G401.6 (cell line): ENCODE measurements at regions not wholly inside any gene's neighbourhood (a gene's known extent, or its start where the extent isn't known, plus 50 kb on each side); places are given as distances from the start of the nearest gene placed in this dataset.

Source experiments
- FAIRE-seq: peaks from 2 replicates; lab custom pipeline; 2012; peaks lifted over from hg19 to GRCh38; lab: Jason Lieb, UNC

DNA sequence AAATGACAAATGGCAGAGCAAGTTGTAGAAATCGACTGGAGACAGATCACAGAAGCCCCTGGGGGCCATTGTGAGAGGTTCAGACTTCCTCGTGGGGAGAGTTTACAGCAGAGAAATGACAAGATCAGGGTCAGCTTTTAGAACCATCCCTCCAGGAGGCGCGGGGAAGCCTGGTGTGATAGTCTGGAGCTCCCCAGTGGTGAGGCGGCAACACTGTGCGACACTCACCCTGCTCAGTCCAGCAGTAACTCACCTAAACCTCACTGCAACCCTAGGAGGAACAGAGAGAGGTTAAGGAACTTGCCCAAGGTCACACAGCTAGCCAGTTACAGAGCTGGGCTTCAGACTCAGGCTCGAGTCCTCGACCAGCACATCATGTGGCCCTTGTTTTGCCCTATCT is 123.4 kb upstream of the IRX3 start:
- no peak for FAIRE-seq

DNA sequence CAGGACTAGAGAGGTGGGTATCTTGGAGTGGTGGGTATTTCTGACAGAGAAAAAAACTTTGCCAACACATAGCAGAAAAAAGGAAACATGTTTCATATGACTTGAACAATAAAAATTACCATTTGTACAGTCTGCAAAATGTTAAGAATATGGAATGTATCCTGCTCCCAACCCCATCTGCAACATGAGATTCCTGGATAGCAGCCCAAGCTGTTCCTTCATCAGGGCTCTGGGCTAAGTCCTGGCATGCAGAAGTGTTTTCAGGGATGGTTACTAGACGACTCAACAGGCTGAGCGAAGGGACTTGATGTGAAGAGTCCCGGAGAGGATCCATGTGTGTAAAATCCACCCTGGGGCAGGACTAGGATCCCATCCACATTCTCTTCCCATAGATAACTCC is 121.0 kb upstream of the IRX3 start:
- no peak for FAIRE-seq

DNA sequence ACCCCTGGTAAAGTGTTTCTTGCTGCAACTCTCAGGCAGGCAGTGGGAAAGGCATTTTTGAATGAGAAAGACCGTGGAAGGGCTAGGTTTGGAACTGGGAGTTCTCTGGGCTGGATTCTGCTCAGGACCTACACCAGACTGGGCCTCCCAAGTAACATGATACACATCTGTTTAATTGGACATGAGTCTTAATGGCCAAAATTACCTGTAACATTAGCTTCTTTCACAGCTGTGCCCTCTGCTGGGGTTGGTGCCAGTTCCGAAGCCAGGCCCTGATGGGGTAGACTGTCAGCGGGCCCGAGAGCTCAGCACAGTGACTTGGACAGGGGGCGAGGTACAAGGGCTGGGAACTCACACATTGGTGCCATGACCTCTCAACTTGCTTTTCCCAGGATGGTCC is 118.9 kb upstream of the IRX3 start:
- FAIRE-seq = no peak

DNA sequence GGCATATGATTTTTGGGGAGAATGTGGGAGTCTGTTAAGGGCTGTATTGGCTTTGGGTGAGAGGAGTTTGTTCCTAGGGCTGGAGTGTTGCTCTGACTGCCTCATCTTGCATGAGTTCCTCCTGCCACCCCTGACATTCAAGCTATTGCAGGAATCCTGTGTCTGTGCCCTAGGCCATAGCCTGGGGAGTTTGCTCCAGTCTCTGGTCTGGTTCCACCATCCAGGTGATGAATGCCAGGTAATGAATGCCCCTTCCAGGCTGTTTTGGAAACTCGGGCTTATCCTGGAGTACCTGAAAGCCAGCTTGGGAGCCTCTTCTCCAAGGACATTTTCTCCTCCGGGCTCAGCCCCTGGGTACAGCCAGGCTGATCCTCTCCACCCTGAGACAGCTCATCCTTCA is 117.0 kb upstream of the IRX3 start:
- no peak for FAIRE-seq

DNA sequence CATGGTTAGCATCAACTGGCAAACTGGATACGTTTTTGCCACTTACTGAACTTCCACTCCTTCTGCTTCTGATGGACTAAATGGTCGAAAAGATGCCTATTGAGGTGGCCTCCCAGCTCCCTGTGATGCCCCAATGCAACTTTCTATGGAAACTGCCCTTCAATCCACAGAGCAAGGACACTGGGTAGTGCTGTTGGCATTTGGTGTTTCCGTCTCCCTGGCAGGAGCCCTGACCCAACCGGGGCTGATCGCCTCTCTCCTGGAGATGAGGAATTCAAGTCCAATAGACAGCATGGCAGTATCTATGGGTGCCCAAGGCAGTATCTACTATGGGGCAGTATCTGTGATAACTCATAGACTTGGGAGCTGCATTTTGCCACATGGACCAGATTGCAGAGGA is 116.3 kb upstream of the IRX3 start:
- FAIRE-seq = no peak

DNA sequence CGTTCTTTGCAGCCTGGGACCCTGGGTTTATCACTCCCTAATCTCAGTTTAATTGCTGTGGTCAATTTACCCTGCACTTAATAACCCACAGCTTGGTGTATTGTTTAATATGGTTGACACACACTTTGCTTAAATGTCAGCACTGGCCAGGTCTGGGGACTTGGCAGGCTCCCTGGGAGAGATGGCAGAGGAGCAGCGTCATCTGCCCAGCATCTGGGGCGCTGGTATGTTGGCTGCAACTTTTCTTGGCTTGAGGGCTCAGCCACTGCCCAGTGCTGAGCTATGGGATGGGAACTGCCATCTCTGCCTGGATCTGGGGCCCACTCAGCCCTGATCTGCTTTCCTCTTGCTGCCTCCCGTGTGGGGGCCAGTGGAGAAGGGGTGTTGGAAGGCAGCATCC is 115.7 kb upstream of the IRX3 start:
- FAIRE-seq = no peak

DNA sequence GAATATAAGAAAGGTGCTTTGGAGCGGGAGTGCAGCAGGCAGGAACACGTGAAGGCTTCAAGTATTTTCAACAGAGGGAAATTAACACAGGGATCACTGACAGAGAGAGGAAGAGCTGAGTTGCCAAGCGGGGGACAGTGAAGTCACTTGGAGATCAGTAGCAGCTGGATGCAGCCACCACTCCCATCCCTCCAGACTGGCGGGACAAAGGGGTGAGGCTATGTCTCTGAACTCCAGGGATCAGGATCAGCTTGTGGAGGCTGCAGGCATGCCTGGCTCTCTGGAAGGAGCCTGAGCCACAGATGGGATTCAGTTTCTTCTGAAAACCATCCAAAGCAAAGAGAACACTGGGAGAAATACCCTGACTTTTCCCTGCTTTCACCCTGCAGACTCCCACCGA is 113.7 kb upstream of the IRX3 start:
- FAIRE-seq = no peak

DNA sequence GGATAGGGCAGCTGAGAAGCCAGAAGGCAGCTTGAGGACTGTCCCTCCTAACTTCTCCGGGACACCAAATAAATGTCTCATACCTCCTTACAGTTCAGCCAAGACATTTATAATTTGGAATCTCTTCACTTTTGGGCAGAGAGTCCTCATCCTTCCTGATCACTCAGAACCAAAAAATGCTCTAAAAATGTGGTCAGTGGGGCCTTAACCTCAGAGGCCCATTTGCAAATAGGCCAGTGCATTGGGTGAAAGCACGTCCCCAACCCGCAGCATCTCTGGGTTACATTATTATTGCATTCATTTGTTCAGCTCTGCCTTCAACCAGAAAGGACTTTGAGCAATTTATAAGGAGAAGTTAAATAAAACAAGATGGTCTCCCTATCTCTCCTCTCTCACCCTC is 112.4 kb upstream of the IRX3 start:
- no peak for FAIRE-seq

DNA sequence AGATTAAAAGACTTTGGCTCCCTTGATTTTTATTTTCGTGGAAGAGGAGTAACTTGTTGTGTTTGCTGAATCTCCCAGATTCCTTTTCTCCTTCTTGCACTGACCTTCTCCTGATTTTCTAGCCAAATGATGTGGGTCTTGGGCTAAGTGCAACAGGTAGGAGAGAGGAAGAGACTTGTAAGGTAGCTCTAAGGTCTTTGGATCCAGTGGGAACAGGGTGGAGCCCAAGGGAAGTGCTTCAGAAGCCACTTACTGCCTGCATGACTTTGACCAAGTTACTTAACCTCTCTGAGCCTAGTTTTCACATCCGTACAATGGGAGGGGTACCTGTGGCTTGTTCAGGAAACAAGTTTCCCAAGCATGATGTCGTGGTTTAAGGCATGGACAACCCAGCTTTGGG is 111.3 kb upstream of the IRX3 start:
- no peak for FAIRE-seq

DNA sequence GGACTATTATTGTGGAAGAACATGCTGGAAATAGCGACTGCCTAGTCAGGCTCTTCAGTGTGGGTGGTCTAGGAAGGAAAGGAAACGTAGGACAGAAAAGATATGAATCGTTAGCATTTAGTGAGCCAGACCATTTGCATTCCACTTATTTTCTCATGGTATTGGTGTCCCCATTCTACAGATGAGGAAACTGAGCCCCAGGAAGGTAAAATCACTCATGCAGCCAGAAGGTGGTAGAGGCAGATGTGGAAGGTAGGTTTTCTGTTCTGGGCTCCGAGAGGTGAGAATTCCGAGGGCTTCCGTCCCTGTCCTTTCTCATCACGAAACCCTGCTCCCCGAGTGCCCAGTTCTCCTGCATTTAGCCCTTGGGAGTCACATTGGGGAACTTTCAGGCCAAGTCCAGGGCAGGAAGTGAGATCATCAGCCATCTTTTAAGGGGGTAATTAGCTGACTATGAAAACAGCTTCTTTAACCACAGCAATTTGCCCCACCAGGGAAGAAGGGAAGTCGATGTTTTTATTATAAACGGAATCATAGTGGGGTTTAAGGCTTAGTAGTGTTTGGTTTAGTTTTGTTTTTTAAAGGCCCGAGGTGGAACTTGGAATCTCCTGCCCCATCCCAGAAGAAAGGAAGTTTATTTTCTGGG is 110.7 kb upstream of the IRX3 start:
- no peak for FAIRE-seq

DNA sequence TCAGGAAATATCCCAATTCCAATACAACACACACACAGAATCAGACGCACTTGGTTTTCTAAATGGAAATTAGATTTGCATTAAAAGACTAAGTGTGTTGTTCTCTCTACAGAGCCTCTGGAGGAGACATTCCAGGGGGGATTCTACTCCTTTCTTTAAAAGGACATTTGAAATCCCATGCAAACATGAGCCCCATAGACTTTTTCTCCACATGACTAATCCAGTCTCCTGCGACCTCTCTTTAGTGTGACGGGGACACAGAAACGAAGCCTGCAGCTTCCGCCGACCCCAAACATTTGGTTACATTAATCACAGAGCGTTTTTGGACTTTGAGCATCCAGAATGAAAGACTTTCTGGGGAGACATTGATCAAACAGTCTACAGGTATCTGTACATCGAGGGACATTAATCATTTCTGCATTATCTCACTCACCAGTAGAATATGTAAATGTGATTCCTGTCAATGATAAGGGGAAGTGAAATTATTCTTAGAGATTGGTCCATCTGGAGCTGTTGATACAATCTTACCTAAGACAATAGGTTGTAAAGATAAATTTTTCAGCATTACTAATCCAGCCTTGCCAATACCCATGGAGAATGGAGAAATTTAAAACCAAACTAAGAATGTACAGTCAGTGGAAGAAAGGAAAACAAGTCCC is 103.4 kb upstream of the IRX3 start:
- FAIRE-seq = no peak

DNA sequence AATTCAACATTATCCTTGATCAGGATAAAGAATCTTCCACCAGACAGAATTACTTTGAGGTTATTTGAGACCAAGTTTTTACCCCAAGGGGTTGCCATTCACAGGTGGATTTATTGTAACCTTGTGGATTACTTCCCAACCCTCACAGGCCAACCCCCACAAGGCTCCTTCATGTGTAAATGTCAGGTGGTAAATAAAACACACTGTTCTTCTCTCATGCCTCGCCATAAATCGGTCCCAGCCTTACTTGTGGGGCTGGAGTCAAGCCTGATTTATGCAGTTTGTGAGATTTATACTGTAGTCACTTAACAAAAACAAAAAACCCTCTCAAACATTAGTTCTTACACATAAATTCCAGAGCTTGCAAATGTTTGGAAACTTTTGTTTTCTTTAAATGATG is 98.6 kb upstream of the IRX3 start:
- FAIRE-seq = no peak

DNA sequence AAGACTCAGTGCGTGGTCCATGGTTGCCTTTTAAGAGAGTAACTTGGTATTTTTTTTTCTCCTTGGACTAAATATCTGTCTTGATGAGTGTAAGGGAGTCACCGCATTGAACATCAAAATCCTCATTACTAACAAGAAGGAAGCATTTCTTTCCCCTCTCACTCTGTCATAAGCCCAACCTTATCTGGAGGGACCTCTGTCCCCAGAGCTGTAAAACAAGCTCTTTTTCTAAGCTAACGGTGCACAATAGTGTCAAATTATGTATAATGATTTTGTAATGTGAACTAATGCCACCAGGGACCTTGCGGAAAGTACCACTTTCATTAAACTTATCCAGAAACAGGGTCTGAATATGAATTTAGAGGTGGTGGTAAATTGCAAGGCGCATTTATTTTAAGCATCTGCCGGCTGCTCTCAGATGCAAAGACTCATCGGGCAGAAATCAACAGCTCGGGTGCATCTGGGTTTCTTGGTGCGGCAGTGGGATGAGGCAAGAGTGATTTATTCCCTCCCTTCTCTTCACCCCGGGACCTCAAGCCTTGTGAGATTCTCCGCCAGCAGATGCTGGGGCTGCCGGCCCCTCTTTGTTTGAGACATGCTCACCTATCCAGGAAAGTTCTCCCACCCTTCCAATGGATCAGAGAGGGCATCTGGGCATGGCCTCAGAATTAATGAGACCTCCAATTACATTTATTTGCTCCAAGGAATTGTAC is 95.2 kb upstream of the IRX3 start:
- FAIRE-seq = no peak

DNA sequence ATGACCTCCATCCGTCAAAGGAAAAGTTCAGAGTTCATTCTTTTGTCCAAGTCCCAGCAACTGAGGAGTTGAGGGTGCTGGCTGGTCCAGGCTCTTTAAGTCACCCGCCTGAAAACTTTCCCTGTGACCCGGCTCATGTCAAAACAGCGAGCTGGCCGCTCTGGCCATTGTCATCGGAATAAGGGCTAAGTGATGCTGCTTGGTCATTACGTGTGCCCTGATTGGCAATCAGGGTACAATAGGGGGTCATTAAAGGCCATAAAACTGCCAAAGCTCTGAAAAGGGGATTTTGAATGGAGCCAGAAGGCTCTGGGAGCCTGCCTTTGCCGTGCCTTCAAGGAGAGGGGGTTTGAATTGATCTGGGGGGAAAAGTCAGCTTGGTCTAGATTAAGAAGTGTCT is 88.5 kb upstream of the IRX3 start:
- FAIRE-seq = no peak

DNA sequence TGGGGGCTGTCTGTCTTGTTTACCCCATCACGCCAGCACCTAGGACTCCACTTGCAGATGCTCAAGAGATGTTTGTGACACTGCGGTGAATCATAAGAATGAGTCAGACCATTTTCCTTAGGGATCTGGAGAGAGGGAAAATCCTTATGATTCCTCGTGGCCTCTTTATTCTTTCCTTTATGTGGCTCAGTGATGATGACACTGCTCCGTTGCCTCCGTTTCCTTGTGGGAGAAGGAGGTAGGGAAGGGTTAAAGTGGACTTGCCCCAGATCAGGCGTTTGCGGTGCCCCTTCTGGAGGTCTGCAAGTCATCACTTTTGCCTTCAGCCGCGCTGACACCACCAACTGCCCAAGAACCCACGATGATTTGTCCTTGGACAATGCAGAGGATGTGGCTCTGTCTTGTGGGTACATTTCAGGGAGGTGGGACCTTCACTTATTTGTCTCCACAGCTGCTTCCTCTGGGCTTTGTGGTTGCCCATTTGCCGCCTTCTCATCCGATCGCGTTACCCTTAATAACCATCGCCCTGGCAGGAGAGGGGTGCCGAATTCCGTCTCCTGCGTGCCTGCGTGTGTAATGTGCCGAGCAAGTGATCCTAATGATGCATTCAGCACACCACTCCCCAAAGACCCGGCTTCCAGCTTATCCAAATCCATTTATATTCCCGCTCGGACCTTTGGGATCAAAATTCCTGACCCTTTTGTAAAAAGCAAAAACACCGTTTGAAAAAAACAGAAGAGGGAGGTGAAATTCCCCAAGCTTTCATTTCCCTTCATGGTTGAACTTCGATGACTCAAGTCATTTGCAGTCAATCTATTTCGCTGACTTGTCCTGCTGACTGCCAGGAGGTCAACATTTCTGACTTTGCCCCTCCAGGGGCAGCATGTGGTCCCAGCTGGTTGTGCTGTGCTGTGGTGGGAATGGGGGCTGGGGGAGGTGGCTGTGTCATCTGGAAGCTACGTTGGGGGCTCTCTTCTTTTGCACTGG is 87.2 kb upstream of the IRX3 start:
- FAIRE-seq = no peak

DNA sequence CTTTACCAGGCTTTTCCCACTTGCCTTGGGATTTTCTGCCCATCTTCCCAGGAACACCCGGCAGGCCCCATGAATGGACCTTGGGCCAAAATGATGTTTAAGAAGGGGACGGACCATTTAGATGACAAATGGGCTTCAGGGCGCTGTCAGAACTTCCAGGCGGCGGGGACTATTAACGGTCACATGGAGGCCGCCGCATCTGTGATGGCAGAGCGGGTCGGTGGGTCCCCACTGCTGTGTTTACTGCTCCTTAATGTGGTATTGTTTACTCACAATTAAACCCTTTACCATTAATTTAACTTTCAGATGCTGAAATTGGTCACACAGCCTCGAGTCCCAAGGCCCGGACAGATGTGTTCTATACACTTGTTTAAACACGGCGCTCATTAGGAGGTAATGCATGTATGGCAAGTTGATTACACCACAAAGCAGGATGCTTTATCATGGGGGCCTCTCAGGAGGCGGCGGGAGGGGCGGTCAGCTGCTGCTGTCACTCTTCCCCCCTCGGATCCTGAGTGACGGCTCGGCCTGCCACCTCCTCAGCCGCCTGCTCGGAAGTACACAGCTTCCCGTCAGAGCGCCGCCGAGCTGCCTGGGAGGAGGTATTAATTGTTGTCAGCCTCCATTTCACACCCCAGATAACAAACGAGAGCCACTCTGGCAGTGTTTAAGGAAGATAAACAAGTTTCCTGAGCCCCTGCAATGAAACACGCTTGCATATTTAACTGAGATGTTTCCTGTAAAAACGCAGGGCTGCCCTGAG is 83.9 kb upstream of the IRX3 start:
- FAIRE-seq = no peak

DNA sequence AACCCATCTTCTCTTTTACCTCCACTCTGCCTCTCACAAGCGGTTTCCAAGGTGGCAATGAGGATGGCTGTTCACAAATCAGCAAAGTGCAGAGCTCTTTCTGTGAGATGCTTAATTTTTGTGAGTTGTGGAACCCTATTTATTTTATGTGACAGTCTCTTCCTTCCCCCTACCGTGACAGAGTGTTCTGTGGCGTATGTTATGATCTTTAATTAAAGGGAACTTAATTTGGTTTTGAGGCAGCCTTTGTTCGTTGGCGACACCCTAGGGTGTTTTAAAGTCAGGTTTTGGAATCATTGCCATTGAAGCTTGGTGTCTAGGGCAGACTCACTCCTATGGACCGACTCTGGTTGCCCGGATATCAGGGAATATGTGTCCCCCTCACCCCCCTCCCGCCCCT is 83.3 kb upstream of the IRX3 start:
- no peak for FAIRE-seq

DNA sequence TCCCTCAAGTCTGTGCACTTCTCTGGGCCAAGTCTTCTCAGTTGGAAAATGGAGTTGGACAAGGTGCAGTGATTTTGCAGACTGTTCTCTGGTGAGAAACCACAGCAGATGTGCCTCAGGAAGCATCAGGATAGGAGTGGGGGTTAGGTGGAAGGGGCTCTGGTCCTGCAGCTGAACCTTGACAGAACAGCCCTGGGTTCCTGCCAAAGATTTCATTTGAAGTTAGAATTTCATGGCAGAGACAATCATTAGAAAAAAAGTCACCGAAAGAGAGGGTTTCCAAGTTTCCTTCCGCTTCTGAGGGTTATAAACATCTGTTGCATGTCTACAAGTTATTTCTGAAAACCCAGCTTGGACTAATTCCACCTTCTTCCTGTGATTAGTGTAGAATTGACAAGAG is 80.4 kb upstream of the IRX3 start:
- FAIRE-seq = no peak

DNA sequence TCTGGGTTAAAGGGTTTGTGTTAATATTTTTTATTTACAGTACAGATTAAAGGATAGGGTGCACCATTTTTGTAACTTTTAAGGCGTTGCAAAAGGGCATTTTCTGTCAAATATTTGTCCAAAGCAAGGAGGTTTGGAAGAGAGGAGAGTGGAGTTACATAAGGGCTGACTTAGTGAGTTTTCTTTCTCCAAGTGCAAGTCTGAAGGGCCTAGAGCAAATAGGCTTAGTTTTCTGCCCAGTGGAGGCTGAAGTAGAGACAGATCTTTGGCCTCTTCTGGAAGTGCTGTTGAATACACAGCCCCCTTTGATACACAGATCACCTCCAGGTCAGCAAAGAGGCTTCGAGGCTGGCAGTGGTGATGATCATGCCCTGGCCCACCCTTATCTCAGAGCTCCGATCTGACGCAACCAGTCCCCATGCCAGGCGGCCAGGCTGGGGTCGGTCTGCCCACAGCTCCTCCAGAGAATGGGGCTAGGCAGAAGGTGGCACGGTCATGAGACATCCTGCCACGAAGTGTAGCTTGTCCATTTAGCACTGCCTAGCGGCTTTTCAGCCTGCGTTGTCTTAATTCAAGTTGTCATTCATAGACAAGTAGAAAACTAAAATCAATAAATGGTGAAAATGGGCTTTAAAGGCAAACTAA is 79.5 kb upstream of the IRX3 start:
- FAIRE-seq = no peak

DNA sequence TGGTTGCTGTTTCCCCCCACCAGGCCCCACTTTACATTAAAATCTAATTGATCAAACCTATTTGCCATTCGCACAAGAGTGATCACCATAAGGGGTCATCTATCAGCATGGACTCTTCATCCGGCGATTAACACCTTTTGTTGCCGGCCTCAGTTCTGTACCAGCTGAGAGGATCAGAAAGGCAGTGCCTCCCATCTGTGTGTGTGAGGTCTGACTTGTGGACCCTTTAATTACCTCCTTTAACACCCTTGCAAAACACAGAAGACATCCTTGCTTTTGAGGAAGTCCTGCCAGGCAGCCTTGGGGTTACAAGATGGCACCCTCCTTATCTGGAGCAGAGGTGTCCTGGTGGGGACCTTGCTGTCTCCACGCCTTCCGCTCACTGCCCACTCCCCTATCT is 77.2 kb upstream of the IRX3 start:
- FAIRE-seq = no peak

DNA sequence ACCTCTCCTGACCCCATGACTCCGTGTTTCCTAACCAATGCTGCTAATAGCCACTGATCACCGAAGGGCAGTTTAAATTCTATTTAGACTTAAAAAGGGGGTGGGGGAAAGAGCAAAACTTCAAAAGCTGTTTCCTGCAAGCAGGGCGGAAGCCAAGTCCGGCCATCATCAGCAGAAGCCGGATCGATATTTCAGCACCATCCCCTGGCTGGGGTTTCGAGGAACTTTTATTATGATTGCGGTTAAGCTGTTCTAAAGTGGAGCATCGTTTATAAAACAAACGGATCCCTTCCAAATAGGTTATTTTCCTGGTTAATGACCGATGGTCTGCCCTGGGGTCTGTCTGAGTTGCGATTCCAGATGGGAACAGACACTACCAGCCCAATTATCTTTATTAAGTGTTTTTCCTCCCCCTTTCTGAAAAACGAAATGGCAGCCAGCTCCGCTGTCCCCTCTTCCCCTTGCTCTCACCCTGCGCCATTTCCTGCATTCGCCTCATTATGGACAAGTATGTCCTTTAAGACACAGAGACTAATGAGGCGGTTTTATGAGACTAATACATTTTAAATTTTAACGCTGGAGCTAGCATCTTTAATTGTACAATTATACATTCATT is 76.1 kb upstream of the IRX3 start:
- no peak for FAIRE-seq
